ENCODE measurements at regions not wholly inside any gene's neighbourhood (a gene's known extent, or its start where the extent isn't known, plus 50 kb on each side); places are given as distances from the start of the nearest gene placed in this dataset.
A peak's percentile ranks its signal among the peaks of the same experiment; 100 is the strongest.

GRCh38 chr2:65500310-65501040 lies 68.1 kb upstream of the SPRED2 start:
- Histone ChIP-seq H3K4me3 (replicated peaks; ENCODE audit: insufficient read depth, low read length) (no peak overlapping the region), H3K27me3 (ENCODE audit: insufficient read depth, poor library complexity, severe bottlenecking) (peaks cover 2% of the 10 kb centered on the region), H3K27ac (replicated peaks) (no peak overlapping the region)
- TF ChIP-seq CTCF (IDR thresholded peaks at IDR 0.05; ENCODE audit: insufficient read depth, low read length) = no peak
- DNase-seq (ENCODE audit: low read depth in 1 of 2, low spot score in 1 of 2) = no peak

GRCh38 chr2:65499216-65499615 lies 66.8 kb upstream of the SPRED2 start:
- H3K27ac ChIP-seq (replicated peaks) = no peak overlapping the region
- TF ChIP-seq SPI1 (IDR thresholded peaks at IDR 0.05; ENCODE audit: borderline replicate concordance, low read depth) = 0 out of 2 replicates have a peak, but pooled peaks have one; percentile 9
- TF ChIP-seq REST (IDR thresholded peaks at IDR 0.05; ENCODE audit: insufficient replicate concordance, low read depth) = no peak
- DNase-seq (ENCODE audit: low read depth in 1 of 2, low spot score in 1 of 2) = no peak
- H3K4me3 ChIP-seq (replicated peaks; ENCODE audit: insufficient read depth, low read length) = no peak overlapping the region
- no peaks in the 10 kb centered on the region for H3K27me3 ChIP-seq (ENCODE audit: insufficient read depth, poor library complexity, severe bottlenecking)

DNA sequence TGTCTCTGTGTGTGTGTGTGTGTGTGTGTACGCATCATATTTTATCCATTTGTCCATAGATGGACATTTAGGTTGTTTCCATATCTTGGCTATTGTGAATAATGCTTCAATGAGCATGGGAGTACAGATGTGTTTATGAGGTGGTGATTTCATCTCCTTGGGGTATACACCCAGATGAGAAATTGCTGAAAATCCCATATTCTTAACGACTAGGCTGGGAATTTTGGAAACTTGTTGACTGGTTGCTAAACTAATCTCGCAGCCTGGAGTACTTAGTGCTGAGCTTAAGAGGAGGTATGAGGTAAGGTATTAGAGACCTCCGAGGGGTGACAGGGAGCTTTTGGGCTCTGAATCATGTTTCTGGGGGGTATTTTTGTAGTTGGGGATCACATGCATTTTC lies 66.0 kb upstream of the SPRED2 start:
- no peak for DNase-seq (ENCODE audit: low read depth in 1 of 2, low spot score in 1 of 2)
- H3K27me3 ChIP-seq (ENCODE audit: insufficient read depth, poor library complexity, severe bottlenecking) = no peaks in the 10 kb centered on the region
- H3K4me3 ChIP-seq (replicated peaks; ENCODE audit: insufficient read depth, low read length) = no peak overlapping the region
- TF ChIP-seq POLR2AphosphoS5 (IDR thresholded peaks at IDR 0.05; ENCODE audit: low read depth) (no peak), CTCF (IDR thresholded peaks at IDR 0.05; ENCODE audit: insufficient read depth, low read length) (no peak), GABPA (IDR thresholded peaks at IDR 0.05; ENCODE audit: low read depth) (no peak), REST (IDR thresholded peaks at IDR 0.05; ENCODE audit: insufficient replicate concordance, low read depth) (no peak), SPI1 (IDR thresholded peaks at IDR 0.05; ENCODE audit: borderline replicate concordance, low read depth) (no peak)
- H3K27ac ChIP-seq (replicated peaks) = no peak overlapping the region

DNA sequence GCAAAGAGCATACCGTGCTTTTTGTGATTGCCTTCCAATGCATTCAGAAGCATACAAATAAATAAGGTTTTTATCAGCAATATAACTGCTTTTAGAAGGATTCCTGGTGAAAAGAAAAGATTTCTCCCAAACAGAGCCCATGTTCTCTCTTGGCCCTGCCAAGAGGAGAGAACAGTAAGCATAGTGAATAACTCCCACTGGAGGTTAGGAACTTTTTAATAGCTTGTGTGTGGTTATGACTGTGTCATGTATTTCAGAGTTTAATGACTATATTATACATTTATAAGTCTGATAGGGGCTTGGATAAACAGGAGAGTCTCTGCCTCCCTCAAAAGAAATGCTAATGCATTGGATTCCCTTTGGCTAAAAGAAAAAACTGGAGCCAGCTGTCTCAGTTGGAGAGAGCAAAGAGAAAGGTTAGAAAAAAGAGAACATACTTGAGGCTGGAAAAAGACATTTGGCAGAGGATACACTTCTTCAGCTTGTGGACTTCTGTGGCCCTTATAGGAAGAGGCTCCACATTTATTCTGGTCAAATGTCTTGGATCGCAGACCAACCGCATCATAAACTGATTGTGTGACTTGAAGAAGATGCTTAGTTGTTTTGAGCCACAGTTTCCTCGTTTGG lies 63.0 kb upstream of the SPRED2 start:
- no peak for DNase-seq (ENCODE audit: low read depth in 1 of 2, low spot score in 1 of 2)
- TF ChIP-seq POLR2AphosphoS5 (IDR thresholded peaks at IDR 0.05; ENCODE audit: low read depth) = no peak
- no peak for TF ChIP-seq GABPA (IDR thresholded peaks at IDR 0.05; ENCODE audit: low read depth)
- TF ChIP-seq REST (IDR thresholded peaks at IDR 0.05; ENCODE audit: insufficient replicate concordance, low read depth) = no peak
- TF ChIP-seq SPI1 (IDR thresholded peaks at IDR 0.05; ENCODE audit: borderline replicate concordance, low read depth) = no peak
- TF ChIP-seq CTCF (IDR thresholded peaks at IDR 0.05; ENCODE audit: insufficient read depth, low read length) = no peak
- no peak overlapping the region for H3K27ac ChIP-seq (replicated peaks)
- no peaks in the 10 kb centered on the region for H3K27me3 ChIP-seq (ENCODE audit: insufficient read depth, poor library complexity, severe bottlenecking)
- no peak overlapping the region for H3K4me3 ChIP-seq (replicated peaks; ENCODE audit: insufficient read depth, low read length)

Measured in HL-60 (cell line).